NCI-H2081 treated with DMSO at 0.1 percent for 48 hours (cell line): ENCODE measurements at regions not wholly inside any gene's neighbourhood (a gene's known extent, or its start where the extent isn't known, plus 50 kb on each side); places are given as distances from the start of the nearest gene placed in this dataset.

Experiments used
- DNase-seq: peaks from one replicate; lab custom pipeline; 2025; lab: John Stamatoyannopoulos, UW

DNA sequence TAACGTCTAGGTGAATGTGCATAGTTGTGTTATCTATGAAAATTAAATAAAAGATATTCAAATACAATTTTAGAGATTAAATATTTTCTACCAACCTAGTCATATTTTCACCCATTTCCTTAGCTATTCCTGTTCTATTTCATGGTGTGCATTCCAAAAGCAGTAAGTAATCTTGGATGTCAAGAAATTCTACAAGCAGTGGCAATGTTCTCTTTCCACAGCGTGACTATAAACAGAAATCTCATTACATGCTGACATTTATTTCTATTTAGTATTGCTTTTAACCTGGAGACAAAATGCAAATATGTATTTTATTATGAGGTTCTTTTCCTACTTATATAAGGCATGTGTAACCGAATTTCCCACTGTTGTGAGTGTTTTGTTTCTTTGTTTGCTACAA lies 510.0 kb downstream of the ACTL7B start:
- DNase-seq: no peak

GRCh38 chr9:108339251-108339650 lies 516.5 kb downstream of the ACTL7B start:
- DNase-seq: no peak

DNA sequence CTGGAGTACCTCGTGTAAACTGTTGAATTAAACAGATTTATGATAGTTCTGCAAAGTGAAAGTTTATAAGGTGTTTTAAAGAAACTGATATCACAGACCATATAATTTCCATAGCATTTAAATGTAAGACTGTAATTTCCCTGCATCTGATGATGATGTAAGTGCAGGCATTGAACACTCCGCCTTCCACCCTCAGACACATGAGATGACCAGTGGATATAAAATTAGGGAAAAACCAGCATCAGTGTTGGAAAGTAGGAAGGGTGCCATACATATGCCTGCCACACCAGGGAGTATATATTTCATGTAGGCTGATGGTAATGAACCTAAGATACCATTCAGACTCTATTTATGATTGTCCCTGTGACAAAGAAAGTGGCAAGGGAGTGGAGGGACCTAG lies 519.2 kb downstream of the ACTL7B start:
- DNase-seq: no peak

DNA sequence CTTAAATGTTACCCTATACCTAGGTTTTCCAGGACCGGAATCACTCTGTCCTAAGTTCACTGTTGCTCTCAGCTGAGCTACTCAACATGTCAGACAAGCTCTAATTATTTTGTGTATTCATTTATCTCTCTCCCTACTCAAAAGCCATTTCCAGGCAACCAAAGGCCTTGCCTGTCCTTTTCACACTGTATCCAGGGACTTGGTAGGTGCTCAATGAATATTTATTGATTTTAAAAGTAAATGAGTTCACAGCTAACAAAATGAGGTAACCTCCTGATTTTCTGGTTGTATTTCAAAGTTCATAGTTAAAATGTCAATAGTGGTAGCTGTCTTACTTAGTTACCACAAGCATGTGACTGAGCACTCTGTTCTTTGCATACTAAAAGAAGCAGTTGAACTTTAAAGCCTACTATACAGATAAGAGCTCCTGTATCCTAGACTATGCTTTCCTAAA lies 522.2 kb downstream of the ACTL7B start:
- no peak for DNase-seq

- DNase-seq: no peak
Measured at GRCh38 chr9:108331596-108331995, 524.2 kb downstream of the ACTL7B start.

DNA sequence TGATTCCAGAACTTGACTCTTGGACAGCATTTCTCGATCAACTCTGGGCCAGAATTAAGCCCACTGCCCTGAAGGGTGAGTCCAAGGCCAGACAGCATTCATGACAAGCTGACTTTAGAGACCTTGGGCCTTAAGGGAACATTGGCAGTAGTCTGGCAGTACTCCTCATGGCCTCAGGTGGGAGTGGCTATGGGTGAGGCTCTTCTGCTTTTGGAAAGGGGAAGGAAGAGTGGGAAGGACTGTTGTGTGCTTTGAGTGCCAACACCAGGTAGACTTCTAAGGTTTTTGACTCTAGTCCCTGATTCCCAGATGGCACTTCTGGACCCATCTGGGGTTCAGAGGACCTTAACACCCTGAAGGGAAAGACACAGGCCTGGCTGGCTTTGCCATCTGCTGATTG lies 530.4 kb downstream of the ACTL7B start:
- DNase-seq: no peak

GRCh38 chr9:108323615-108324014 lies 532.2 kb downstream of the ACTL7B start:
- no peak for DNase-seq

GRCh38 chr9:108322326-108323098 lies 533.3 kb downstream of the ACTL7B start:
- no peak for DNase-seq

DNA sequence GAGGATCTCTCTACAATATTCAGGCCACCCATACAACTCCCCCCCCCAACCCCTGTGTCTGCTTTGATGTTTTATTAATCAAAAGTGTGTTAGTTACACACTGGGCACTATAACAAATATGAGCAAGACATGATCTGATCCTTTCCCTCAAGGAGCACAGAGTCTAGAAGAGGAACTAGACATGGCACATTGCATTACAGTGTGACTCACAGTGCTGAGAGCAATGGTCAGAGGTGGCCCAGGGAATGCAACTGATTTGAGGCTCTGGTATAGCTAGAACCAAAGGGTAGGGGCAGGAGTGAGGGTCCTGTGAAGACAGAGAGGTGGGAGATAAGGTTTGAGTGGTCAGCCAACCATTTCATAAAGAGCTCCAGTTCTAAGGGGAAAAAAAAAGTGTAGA lies 539.2 kb downstream of the ACTL7B start:
- DNase-seq: no peak

- DNase-seq: no peak
Measured at GRCh38 chr9:108316066-108316465, 539.7 kb downstream of the ACTL7B start.

- no peak for DNase-seq
Measured at GRCh38 chr9:108311745-108312144, 544.0 kb downstream of the ACTL7B start.

DNA sequence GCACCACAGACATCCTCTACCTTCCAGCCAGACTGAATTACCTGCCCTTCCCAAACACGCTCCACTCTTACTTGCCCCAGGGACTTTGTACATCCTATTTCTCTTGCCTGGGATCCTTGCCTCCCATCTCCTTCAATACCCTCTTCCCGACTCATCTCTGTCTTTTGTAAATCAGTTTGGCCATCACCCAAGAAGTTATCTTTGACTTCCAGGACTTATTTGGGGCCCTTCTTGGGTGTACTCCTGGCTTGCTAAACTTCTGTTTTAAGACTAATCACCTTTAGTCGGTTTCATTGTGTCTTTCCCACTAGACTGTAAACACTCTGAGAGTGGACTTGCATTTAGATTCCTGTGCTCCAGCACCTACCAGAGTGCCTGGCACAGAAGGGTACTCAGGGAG lies 545.6 kb downstream of the ACTL7B start:
- no peak for DNase-seq

GRCh38 chr9:108300306-108301287 lies 555.2 kb downstream of the ACTL7B start:
- DNase-seq: no peak

GRCh38 chr9:108297073-108297472 lies 558.7 kb downstream of the ACTL7B start:
- DNase-seq: no peak

GRCh38 chr9:108296056-108296455 lies 559.7 kb downstream of the ACTL7B start:
- DNase-seq: no peak

DNA sequence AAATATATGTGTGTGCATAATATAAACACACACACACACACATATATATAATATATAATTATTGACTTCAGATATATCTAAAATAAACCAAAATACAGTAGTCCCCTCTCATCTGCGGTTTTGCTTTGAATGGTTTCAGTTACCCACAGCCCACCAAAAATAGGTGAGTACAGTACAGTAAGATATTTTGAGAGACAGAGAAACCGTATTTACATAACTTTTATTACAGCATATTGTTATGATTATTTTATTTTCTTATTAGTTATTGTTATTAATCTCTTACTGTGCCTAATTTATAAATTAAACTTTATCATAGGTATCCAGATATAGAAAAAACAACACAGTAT lies 564.2 kb downstream of the ACTL7B start:
- no peak for DNase-seq

DNA sequence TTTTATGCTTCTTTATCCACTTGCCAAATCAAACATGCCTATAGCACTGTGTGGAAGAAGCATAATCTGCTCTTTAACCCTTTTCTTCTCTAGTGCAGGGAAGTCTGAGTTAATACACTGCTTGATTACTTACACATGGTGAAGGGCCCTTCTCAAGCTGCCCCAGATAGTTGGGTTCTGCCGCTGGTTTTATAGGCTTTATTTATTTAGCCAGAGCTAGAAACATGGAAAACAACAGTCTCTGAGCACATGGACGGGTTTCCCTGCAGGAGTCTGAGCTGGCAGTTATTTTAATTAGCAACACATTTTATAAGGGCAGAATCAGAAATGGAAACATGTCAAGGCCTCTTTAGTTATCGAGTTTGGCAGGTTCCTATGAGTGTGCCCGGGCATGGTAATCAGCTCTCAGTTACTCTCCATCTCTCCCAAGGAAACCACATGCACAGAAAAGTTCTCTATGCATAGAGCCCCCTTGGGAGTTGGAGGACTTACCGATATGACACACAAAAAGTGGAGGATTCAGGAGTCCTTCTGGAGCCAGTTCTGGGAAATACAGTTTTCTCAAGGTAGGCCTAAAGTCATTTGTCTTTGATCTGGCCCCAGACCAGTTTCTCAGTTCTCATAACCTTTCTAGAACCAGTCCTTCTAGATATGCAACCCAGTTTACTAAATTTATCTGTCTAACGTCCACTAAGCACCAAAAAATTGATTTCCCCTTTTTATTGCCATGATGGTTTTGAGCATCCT lies 564.8 kb downstream of the ACTL7B start:
- DNase-seq: no peak

- no peak for DNase-seq
Measured at GRCh38 chr9:108286638-108287206, 569.1 kb downstream of the ACTL7B start.

- DNase-seq: no peak
Measured at GRCh38 chr9:108283696-108284095, 572.1 kb downstream of the ACTL7B start.

DNA sequence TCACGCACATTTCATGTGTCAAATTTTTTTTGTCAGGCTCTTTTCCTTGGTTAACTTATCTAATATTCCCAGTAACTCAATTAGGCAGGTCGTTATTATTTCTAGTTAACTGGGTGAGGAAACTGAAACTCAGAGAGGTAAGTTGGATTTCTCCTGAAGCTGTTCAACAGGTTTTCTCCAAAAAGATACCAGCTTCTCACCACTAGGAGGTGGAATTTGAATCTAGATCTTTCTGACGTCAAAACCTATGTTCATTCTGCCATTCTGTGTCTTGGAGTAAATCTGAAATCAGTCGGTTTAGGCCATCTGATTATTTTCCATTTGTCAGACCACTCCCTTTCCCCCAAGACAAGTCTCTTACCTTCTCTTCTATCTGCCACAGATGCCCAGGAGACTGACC lies 572.9 kb downstream of the ACTL7B start:
- DNase-seq: no peak

DNA sequence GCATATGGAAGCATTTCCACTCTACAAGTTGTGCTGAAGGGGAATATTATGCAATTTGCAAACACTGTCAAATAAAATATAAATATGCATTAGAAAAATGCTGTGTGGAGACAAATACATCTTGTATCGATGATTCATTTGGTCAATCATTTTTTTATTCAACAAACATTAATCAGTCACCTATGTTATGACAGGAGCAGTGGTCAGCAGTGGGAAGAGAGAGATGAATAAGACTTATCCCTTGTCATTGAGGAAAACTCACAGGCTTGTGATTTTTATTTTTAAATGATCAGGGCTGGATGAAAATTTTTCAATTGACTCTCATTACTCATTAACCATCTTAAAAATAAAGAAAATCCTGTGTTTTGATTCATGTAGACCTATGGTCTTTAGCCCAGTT lies 574.1 kb downstream of the ACTL7B start:
- no peak for DNase-seq

- peak; percentile 6 for DNase-seq
Measured at GRCh38 chr9:108278341-108278740, 577.4 kb downstream of the ACTL7B start.
